ENCODE measurements at regions not wholly inside any gene's neighbourhood (a gene's known extent, or its start where the extent isn't known, plus 50 kb on each side); places are given as distances from the start of the nearest gene placed in this dataset.
"Not testable (repeated sequence)": the region's sequence is repeated elsewhere in the genome, so short reads cannot be mapped to it uniquely, and the experiment has no call there.

GRCh38 chr2:239852272-239852671 is 172.9 kb downstream of the NDUFA10 start:
- 80 to 95% (median 92%) methylated on average over 7 of the region's 7 CpGs for WGBS, 3 donors
- no peak overlapping the region for H3K27ac ChIP-seq (ENCODE audit: low read depth, low read length)

GRCh38 chr2:239846789-239847676 is 178.1 kb downstream of the NDUFA10 start:
- WGBS, 3 donors, result 77 to 86% (median 84%) methylated on average over 9 of the region's 9 CpGs
- H3K27ac ChIP-seq (ENCODE audit: low read depth, low read length), result no peak overlapping the region

GRCh38 chr2:239845968-239846367 is 179.2 kb downstream of the NDUFA10 start:
- H3K27ac ChIP-seq (ENCODE audit: low read depth, low read length), result no peak overlapping the region

- H3K27ac ChIP-seq (ENCODE audit: low read depth, low read length), result no peak overlapping the region
- WGBS, 3 donors, result 75 to 83% (median 79%) methylated on average over 5 of the region's 5 CpGs
Measured at GRCh38 chr2:239839306-239839705, 185.8 kb downstream of the NDUFA10 start.

GRCh38 chr2:239836021-239836765 is 188.9 kb downstream of the NDUFA10 start:
- 81 to 98% (median 93%) methylated on average over 7 of the region's 7 CpGs for whole genome bisulfite sequencing, 3 donors
- H3K27ac ChIP-seq (ENCODE audit: low read depth, low read length), result no peak overlapping the region

GRCh38 chr2:239835056-239835455 is 190.1 kb downstream of the NDUFA10 start:
- 80 to 94% (median 92%) methylated on average over 5 of the region's 5 CpGs for WGBS, 3 donors
- H3K27ac ChIP-seq (ENCODE audit: low read depth, low read length), result no peak overlapping the region

- H3K27ac ChIP-seq (ENCODE audit: low read depth, low read length), result no peak overlapping the region
- WGBS, 3 donors, result 84 to 95% (median 94%) methylated on average over 8 of the region's 8 CpGs
Measured at GRCh38 chr2:239834143-239834542, 191.0 kb downstream of the NDUFA10 start.

- whole genome bisulfite sequencing, 3 donors, result 83 to 94% (median 89%) methylated on average over 20 to 21 of the region's 21 CpGs
Measured at GRCh38 chr2:239833269-239834109, 191.7 kb downstream of the NDUFA10 start.

GRCh38 chr2:239832490-239833268 is 192.5 kb downstream of the NDUFA10 start:
- H3K27ac ChIP-seq (ENCODE audit: low read depth, low read length), result no peak overlapping the region
- WGBS, 3 donors, result 75 to 83% (median 82%) methylated on average over 19 of the region's 19 CpGs

More at GRCh38 chr2:239833269-239834109, 191.7 kb downstream of the NDUFA10 start:
- no peak overlapping the region for H3K27ac ChIP-seq (ENCODE audit: low read depth, low read length)

GRCh38 chr2:239831861-239832489 is 193.2 kb downstream of the NDUFA10 start:
- 75 to 77% (median 77%) methylated on average over 4 of the region's 4 CpGs for WGBS, 3 donors
- no peak overlapping the region for H3K27ac ChIP-seq (ENCODE audit: low read depth, low read length)

- WGBS, 3 donors, result 43 to 60% (median 49%) methylated on average over 16 of the region's 16 CpGs
- no peak overlapping the region for H3K27ac ChIP-seq (ENCODE audit: low read depth, low read length)
Measured at GRCh38 chr2:239831001-239831731, 194.0 kb downstream of the NDUFA10 start.

GRCh38 chr2:239830121-239831000 is 194.8 kb downstream of the NDUFA10 start:
- H3K27ac ChIP-seq (ENCODE audit: low read depth, low read length), result no peak overlapping the region
- 79 to 81% (median 81%) methylated on average over 9 of the region's 9 CpGs for WGBS, 3 donors

GRCh38 chr2:239829326-239829725 is 195.8 kb downstream of the NDUFA10 start:
- no peak overlapping the region for H3K27ac ChIP-seq (ENCODE audit: low read depth, low read length)
- 58 to 74% (median 69%) methylated on average over 15 of the region's 15 CpGs for WGBS, 3 donors

- H3K27ac ChIP-seq (ENCODE audit: low read depth, low read length), result not testable (repeated sequence)
- WGBS, 3 donors, result 85 to 97% (median 86%) methylated on average over 8 to 12 of the region's 12 CpGs
Measured at GRCh38 chr2:239828973-239829275, 196.2 kb downstream of the NDUFA10 start.

GRCh38 chr2:239828192-239828972 is 196.8 kb downstream of the NDUFA10 start:
- 57 to 91% (median 82%) methylated on average over 20 of the region's 20 CpGs for WGBS, 3 donors
- no peak overlapping the region for H3K27ac ChIP-seq (ENCODE audit: low read depth, low read length)

- no peak overlapping the region for H3K27ac ChIP-seq (ENCODE audit: low read depth, low read length)
- 79 to 94% (median 93%) methylated on average over 11 of the region's 11 CpGs for WGBS, 3 donors
Measured at GRCh38 chr2:239827523-239827890, 197.6 kb downstream of the NDUFA10 start.
